GM12892 (cell line): ENCODE measurements at regions not wholly inside any gene's neighbourhood (a gene's known extent, or its start where the extent isn't known, plus 50 kb on each side); places are given as distances from the start of the nearest gene placed in this dataset.

Experiments
- POLR2A ChIP-seq: IDR thresholded peaks from 2 replicates; pipeline ENCODE4 v1.6.1; 2011; ENCODE audit warnings: low read depth, low read length, control low read depth
- TAF1 ChIP-seq: IDR thresholded peaks from 2 replicates; pipeline ENCODE4 v1.6.1; 2011; ENCODE audit warnings: low read depth, mild to moderate bottlenecking, control low read depth, low read length, borderline replicate concordance

DNA sequence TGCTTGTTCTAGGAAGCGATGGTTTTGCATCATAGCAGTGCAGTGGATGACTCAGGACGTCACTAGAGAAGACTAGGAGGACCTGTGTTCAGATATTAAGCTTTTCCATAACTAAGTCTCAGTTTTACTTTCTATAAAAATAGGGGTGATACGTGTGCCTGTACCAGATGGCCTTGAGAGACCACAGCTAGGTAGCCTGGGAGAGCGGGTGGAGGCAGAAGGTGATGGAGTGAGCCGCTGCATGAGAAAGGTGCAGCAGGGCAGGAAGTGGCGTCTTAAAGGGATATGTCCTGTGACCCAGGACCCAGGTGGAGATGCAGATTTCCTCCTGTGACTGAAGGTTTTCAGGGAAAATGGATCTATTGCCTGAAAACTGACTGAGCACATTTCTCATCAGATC lies 304.9 kb downstream of the CDC14C start:
- TF ChIP-seq POLR2A: no peak
- TF ChIP-seq TAF1: no peak
